C4-2B (cell line): ENCODE measurements at regions not wholly inside any gene's neighbourhood (a gene's known extent, or its start where the extent isn't known, plus 50 kb on each side); places are given as distances from the start of the nearest gene placed in this dataset.

ENCODE experiments used
- ZFX ChIP-seq: fragments of 450-650 bp; IDR thresholded peaks from 2 replicates; pipeline ENCODE4 v1.6.1; 2017
- TF ChIP-seq, protein P1 (sequence below): fragments of 450-650 bp; conservative IDR thresholded peaks from 2 replicates; pipeline ENCODE4 v1.5.1; 2017; ENCODE audit warnings: mild to moderate bottlenecking

DNA sequence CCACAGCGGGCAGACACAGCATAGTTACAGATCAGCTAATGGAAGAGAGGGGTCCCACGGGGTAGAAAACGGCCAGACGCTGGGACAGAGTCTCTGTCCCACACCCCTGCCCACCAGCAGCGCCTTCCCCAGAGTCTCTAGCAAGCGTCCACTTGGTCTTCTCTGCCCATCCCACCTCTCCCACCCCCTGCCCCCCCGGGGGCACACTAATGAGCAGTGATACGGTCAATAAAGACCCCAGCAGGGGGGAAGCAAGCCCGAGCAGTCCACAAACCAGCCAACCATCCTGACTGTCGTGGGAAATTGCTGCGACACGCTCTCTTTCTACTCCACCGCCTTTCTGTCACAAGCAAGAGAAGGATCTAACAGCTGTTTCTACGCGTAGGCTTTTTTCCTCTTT lies 374.7 kb downstream of the NPHP4 start:
- TF ChIP-seq, protein P1, sequence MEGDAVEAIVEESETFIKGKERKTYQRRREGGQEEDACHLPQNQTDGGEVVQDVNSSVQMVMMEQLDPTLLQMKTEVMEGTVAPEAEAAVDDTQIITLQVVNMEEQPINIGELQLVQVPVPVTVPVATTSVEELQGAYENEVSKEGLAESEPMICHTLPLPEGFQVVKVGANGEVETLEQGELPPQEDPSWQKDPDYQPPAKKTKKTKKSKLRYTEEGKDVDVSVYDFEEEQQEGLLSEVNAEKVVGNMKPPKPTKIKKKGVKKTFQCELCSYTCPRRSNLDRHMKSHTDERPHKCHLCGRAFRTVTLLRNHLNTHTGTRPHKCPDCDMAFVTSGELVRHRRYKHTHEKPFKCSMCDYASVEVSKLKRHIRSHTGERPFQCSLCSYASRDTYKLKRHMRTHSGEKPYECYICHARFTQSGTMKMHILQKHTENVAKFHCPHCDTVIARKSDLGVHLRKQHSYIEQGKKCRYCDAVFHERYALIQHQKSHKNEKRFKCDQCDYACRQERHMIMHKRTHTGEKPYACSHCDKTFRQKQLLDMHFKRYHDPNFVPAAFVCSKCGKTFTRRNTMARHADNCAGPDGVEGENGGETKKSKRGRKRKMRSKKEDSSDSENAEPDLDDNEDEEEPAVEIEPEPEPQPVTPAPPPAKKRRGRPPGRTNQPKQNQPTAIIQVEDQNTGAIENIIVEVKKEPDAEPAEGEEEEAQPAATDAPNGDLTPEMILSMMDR, result no peak
- TF ChIP-seq ZFX, result no peak
